Caco-2 (cell line): ENCODE measurements at regions not wholly inside any gene's neighbourhood (a gene's known extent, or its start where the extent isn't known, plus 50 kb on each side); places are given as distances from the start of the nearest gene placed in this dataset.

Source experiments
- BruUV-seq: library from RNA; stranded (reverse); fragments of 400-500 nt; replicated peaks from 2 replicates; lab custom pipeline; 2021; lab: Mats Ljungman, UMichigan
- CTCF ChIA-PET: fragments of 300-600 bp; sonication (Branson Sonifier 250); formaldehyde crosslinking; loops from one replicate; lab custom pipeline; 2022; ENCODE audit warnings: antibody characterized with exemption; lab: Charles Lee
- POLR2A ChIA-PET: fragments of 300-600 bp; sonication (Branson Sonifier 250); formaldehyde crosslinking; loops from one replicate; lab custom pipeline; 2022; ENCODE audit warnings: antibody characterized with exemption; lab: Charles Lee
- DNase-seq, 2 experiments: peaks; one replicate each; pipeline versions ENCODE4 v3.0.0 to v3.0.0-alpha.2; 2020 to 2022
- H3K27me3 ChIP-seq: replicated peaks from 2 replicates; pipeline ENCODE4 v1.6.0; 2011; ENCODE audit warnings: low read length; ENCODE audit not compliant: control insufficient read depth, insufficient read depth
- H3K36me3 ChIP-seq: 2 replicates; pipeline ENCODE4 v1.5.1; 2011; ENCODE audit warnings: low read length; ENCODE audit not compliant: control insufficient read depth, insufficient read depth
- H3K4me1 ChIP-seq: fragments of 250-450 bp; sonication (Bioruptor Pico); 2 replicates; pipeline ENCODE4 v1.5.1; 2020; ENCODE audit warnings: mild to moderate bottlenecking
- H3K4me3 ChIP-seq: 2 replicates; pipeline ENCODE4 v1.5.1; 2011; ENCODE audit warnings: low read depth, mild to moderate bottlenecking, control low read depth, low read length
- H3K9me3 ChIP-seq: fragments of 250-450 bp; sonication (Bioruptor Pico); 2 replicates; pipeline ENCODE4 v1.5.1; 2020; ENCODE audit warnings: mild to moderate bottlenecking, moderate library complexity
- H3K27ac Mint-ChIP-seq: one replicate; pipeline ENCODE4 v1.8.0; 2022; ENCODE audit warnings: mixed read lengths; ENCODE audit not compliant: unreplicated experiment
- H3K27me3 Mint-ChIP-seq: one replicate; pipeline ENCODE4 v1.8.0; 2022; ENCODE audit warnings: mixed read lengths; ENCODE audit not compliant: insufficient read depth, unreplicated experiment
- H3K36me3 Mint-ChIP-seq: one replicate; pipeline ENCODE4 v1.8.0; 2022; ENCODE audit warnings: mild to moderate bottlenecking, mixed read lengths; ENCODE audit not compliant: insufficient read depth, unreplicated experiment
- H3K4me1 Mint-ChIP-seq: one replicate; pipeline ENCODE4 v1.8.0; 2022; ENCODE audit warnings: low read depth, mixed read lengths; ENCODE audit not compliant: unreplicated experiment
- H3K4me3 Mint-ChIP-seq: one replicate; pipeline ENCODE4 v1.8.0; 2022; ENCODE audit warnings: mild to moderate bottlenecking, moderate library complexity, mixed read lengths; ENCODE audit not compliant: unreplicated experiment
- H3K9me3 Mint-ChIP-seq: one replicate; pipeline ENCODE4 v1.8.0; 2022; ENCODE audit warnings: mixed read lengths; ENCODE audit not compliant: unreplicated experiment
- CTCF ChIP-seq, 2 experiments: fragments of 200-600 bp in 1 of 2; IDR thresholded peaks; 1 replicate in 1 of 2; 2 replicates in 1 of 2; pipeline versions ENCODE4 v1.5.1 to v1.8.0; 2011 to 2022; ENCODE audit warnings: antibody characterized with exemption in 1 of 2, control low read depth in 1 of 2, inconsistent platforms in 1 of 2, low read depth in 1 of 2, low read length in 1 of 2, mild to moderate bottlenecking in 1 of 2, moderate library complexity in 1 of 2; ENCODE audit not compliant: insufficient read depth in 1 of 2, severe bottlenecking in 1 of 2, unreplicated experiment in 1 of 2
- intact Hi-C: fragments of 100-400 bp; cut with micrococcal nuclease; formaldehyde crosslinking; loops from one replicate; pipeline ENCODE4 v1.10.0; 2022; ENCODE audit not compliant: unreplicated experiment

GRCh38 chr12:82174936-82175335 lies 183.3 kb downstream of the CCDC59 start:
- no peaks in the 10 kb centered on the region for H3K36me3 Mint-ChIP-seq
- H3K4me3 Mint-ChIP-seq = no peak overlapping the region
- intact Hi-C loops = no loop called here
- H3K27ac Mint-ChIP-seq = no peak overlapping the region
- no peak for TF ChIP-seq CTCF (IDR thresholded peaks at IDR 0.05; ENCODE audit: insufficient read depth in 1 of 2, low read depth in 1 of 2, low read length in 1 of 2, severe bottlenecking in 1 of 2, unreplicated experiment in 1 of 2)
- peaks cover 7% of the 10 kb centered on the region for H3K4me1 Mint-ChIP-seq
- no peaks in the 10 kb centered on the region for H3K27me3 Mint-ChIP-seq
- Histone ChIP-seq H3K36me3 (no peaks in the 10 kb centered on the region), H3K4me1 (no peaks in the 10 kb centered on the region), H3K9me3 (no peaks in the 10 kb centered on the region), H3K4me3 (no peak overlapping the region), H3K27me3 (no peaks in the 10 kb centered on the region)
- no TSS peak for BruUV-seq
- DNase-seq = no peak
- no peaks in the 10 kb centered on the region for H3K9me3 Mint-ChIP-seq
- CTCF ChIA-PET = no interaction called here
- POLR2A ChIA-PET = no interaction called here

GRCh38 chr12:82174383-82174782 lies 183.8 kb downstream of the CCDC59 start:
- no peak overlapping the region for H3K27ac Mint-ChIP-seq
- intact Hi-C loops = no loop called here
- no TSS peak for BruUV-seq
- TF ChIP-seq CTCF (IDR thresholded peaks at IDR 0.05; ENCODE audit: insufficient read depth in 1 of 2, low read depth in 1 of 2, low read length in 1 of 2, severe bottlenecking in 1 of 2, unreplicated experiment in 1 of 2) = no peak
- CTCF ChIA-PET = no interaction called here
- H3K4me1 ChIP-seq = no peaks in the 10 kb centered on the region
- H3K4me1 Mint-ChIP-seq = peaks cover 7% of the 10 kb centered on the region
- H3K9me3 Mint-ChIP-seq = no peaks in the 10 kb centered on the region
- H3K9me3 ChIP-seq = no peaks in the 10 kb centered on the region
- H3K4me3 ChIP-seq = no peak overlapping the region
- H3K36me3 Mint-ChIP-seq = no peaks in the 10 kb centered on the region
- POLR2A ChIA-PET = no interaction called here
- no peak for DNase-seq
- H3K36me3 ChIP-seq = no peaks in the 10 kb centered on the region
- H3K27me3 ChIP-seq = no peaks in the 10 kb centered on the region
- no peak overlapping the region for H3K4me3 Mint-ChIP-seq
- H3K27me3 Mint-ChIP-seq = no peaks in the 10 kb centered on the region

- no peaks in the 10 kb centered on the region for H3K27me3 Mint-ChIP-seq
- no peaks in the 10 kb centered on the region for H3K36me3 Mint-ChIP-seq
- Histone ChIP-seq H3K36me3 (no peaks in the 10 kb centered on the region), H3K4me1 (no peaks in the 10 kb centered on the region), H3K9me3 (no peaks in the 10 kb centered on the region), H3K4me3 (no peak overlapping the region), H3K27me3 (no peaks in the 10 kb centered on the region)
- H3K9me3 Mint-ChIP-seq = no peaks in the 10 kb centered on the region
- ChIA-PET CTCF (no interaction called here), POLR2A (no interaction called here)
- intact Hi-C loops = no loop called here
- no peak for TF ChIP-seq CTCF (IDR thresholded peaks at IDR 0.05; ENCODE audit: insufficient read depth in 1 of 2, low read depth in 1 of 2, low read length in 1 of 2, severe bottlenecking in 1 of 2, unreplicated experiment in 1 of 2)
- no TSS peak for BruUV-seq
- H3K4me3 Mint-ChIP-seq = no peak overlapping the region
- no peaks in the 10 kb centered on the region for H3K4me1 Mint-ChIP-seq
- no peak for DNase-seq
- H3K27ac Mint-ChIP-seq = no peak overlapping the region
These were observed 209.1 kb downstream of the CCDC59 start for GRCh38 chr12:82149045-82149444.
